AG04450 (cell line): ENCODE measurements at regions not wholly inside any gene's neighbourhood (a gene's known extent, or its start where the extent isn't known, plus 50 kb on each side); places are given as distances from the start of the nearest gene placed in this dataset.

Source experiments
- CTCF ChIA-PET: fragments of 300-600, 350-600 bp; formaldehyde crosslinking; extraction: SDS; loops from one replicate; lab custom pipeline; 2022; ENCODE audit warnings: antibody characterized with exemption, inconsistent platforms; lab: Charles Lee
- POLR2A ChIA-PET: fragments of 350-600 bp; formaldehyde crosslinking; extraction: SDS; loops from one replicate; lab custom pipeline; 2021; ENCODE audit warnings: antibody characterized with exemption, inconsistent platforms; lab: Yijun Ruan, JAX
- DNase-seq: peaks from one replicate; pipeline ENCODE4 v3.0.0-alpha.2; 2011; ENCODE audit warnings: low read depth, low spot score
- H3K27ac ChIP-seq: one replicate; pipeline ENCODE4 v1.5.1; 2012; ENCODE audit warnings: low read depth, low read length, control low read depth
- H3K27me3 ChIP-seq: one replicate; pipeline ENCODE4 v1.6.0; 2012; ENCODE audit warnings: low read length; ENCODE audit not compliant: control insufficient read depth, insufficient read depth
- H3K4me3 ChIP-seq: 2 replicates; pipeline ENCODE4 v1.5.1; 2011; ENCODE audit warnings: mild to moderate bottlenecking, low read depth, low read length, control low read depth
- H3K9me3 ChIP-seq: 2 replicates; pipeline ENCODE4 v1.5.1; 2012; ENCODE audit warnings: low read length; ENCODE audit not compliant: control insufficient read depth, insufficient read depth
- TF ChIP-seq, protein P1 (sequence below): IDR thresholded peaks from 2 replicates; pipeline ENCODE4 v1.5.1; 2011; ENCODE audit warnings: low read depth, low read length, control low read depth, inconsistent platforms

DNA sequence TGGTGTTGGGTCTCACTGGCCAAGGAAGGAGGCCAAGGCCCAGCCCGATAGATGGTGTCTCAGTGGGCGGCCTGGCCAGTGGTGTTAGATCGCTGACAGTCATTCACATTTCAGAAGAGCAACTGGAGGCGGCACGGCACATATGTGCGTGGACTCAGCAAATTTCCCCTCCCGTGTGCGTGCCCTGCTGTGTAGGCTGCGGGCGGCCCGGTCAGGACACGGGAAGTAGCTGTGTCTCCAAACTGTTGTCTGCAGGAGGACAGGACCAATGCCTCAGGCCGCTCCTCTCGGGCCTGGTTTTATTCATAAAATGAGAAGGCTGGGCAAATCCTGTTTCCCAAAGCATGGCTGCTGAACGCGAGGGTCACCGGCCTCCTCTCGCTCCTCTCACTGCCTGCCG lies 711.7 kb downstream of the BRD1 start:
- no peak overlapping the region for H3K4me3 ChIP-seq
- CTCF ChIA-PET: no interaction called here
- POLR2A ChIA-PET: no interaction called here
- no peaks in the 10 kb centered on the region for H3K27me3 ChIP-seq
- H3K27ac ChIP-seq: no peak overlapping the region
- no peak for DNase-seq
- peaks cover 88% of the 10 kb centered on the region for H3K9me3 ChIP-seq
- TF ChIP-seq, protein P1, sequence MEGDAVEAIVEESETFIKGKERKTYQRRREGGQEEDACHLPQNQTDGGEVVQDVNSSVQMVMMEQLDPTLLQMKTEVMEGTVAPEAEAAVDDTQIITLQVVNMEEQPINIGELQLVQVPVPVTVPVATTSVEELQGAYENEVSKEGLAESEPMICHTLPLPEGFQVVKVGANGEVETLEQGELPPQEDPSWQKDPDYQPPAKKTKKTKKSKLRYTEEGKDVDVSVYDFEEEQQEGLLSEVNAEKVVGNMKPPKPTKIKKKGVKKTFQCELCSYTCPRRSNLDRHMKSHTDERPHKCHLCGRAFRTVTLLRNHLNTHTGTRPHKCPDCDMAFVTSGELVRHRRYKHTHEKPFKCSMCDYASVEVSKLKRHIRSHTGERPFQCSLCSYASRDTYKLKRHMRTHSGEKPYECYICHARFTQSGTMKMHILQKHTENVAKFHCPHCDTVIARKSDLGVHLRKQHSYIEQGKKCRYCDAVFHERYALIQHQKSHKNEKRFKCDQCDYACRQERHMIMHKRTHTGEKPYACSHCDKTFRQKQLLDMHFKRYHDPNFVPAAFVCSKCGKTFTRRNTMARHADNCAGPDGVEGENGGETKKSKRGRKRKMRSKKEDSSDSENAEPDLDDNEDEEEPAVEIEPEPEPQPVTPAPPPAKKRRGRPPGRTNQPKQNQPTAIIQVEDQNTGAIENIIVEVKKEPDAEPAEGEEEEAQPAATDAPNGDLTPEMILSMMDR: no peak

DNA sequence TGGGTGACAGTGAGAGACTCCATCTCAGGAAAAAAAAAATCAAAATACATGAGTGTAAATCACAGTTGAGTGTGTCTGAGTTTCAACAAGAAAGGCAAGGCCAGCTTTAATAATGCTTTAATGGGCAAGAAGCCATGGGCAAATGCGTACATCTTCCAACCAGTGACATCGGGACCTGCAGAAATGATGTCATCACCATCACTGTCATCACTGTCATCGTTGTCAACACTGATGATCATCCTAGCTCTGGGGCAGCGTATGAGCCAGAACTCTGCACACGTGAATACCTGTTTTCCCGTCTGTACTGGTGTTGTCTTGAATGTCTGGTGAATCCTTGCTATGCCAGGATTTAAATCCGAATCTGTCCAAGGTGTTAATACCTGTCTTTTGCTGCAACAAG lies 712.5 kb downstream of the BRD1 start:
- DNase-seq: no peak
- H3K27ac ChIP-seq: no peak overlapping the region
- POLR2A ChIA-PET: no interaction called here
- no peak overlapping the region for H3K4me3 ChIP-seq
- no peaks in the 10 kb centered on the region for H3K27me3 ChIP-seq
- H3K9me3 ChIP-seq: peaks cover 89% of the 10 kb centered on the region
- TF ChIP-seq, protein P1: no peak
- CTCF ChIA-PET: no interaction called here

DNA sequence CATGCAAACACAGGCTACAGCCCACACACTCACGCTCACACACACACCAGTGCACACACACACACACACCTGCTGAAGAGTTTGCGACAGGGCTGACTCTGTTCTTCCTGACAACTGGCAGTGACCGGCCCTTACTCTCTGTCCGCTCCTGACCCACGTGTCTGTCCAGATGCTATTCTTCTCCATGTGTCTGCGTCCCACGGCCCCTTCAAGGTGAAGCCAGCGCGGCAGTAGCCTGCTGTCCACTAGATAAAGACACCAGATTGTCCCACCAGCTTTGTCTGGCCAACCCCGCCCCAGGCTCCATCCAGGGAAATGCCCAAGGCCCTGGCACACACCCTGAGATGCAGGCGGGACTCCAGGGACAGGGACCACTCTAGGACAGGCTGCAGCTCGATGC lies 713.9 kb downstream of the BRD1 start:
- DNase-seq: no peak
- ChIA-PET CTCF (no interaction called here), POLR2A (no interaction called here)
- Histone ChIP-seq H3K4me3 (no peak overlapping the region), H3K27me3 (no peaks in the 10 kb centered on the region), H3K9me3 (peaks cover 89% of the 10 kb centered on the region), H3K27ac (no peak overlapping the region)
- TF ChIP-seq, protein P1: no peak

DNA sequence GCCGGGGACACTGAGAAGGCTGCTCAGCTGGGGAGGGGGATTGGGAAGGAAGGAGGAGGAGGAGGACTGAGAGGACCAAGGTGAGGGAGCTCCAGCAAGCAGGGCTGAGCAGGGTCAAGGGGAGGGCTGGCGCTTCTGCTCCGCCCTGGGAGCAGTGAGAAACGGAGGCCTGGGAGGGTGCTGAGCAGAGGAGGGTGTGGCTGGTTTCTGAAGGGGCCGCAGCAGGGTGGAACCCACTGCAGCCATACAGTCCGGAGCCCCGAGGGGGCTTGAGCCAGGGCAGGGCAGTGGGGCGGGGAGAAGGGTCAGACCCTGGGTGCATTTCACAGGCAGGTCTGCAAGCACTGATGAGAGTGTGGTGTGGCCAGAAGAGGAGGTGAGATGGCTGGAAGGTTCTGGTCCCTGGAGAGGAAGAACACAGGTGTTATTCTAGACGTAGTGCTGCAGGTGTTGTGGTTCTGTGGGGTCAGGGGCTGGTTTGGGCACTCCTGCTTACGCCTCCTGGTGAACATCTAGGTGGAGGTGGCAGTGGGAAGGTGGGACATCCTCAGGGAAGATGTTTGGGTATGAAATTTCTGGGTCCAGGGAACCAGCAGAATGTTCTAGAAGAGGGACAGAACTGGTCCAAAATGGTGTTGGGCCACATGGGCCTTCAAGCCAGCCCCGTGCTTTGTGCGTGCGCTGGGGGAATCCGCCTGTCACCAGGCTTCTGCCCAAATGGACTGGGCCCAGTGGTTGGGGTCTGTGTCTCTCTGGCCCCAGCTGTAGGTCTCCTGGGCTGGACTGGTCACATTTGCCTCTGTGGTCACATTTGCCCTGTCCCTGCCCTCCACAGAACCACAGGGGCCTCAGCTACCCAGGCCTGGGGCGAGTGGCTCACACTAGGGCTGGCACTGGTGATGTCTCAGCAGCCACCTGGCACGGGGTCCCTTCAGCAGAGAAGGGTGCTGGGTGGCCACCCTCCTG lies 714.7 kb downstream of the BRD1 start:
- H3K9me3 ChIP-seq: peaks cover 89% of the 10 kb centered on the region
- TF ChIP-seq, protein P1: no peak
- H3K27ac ChIP-seq: no peak overlapping the region
- no peak for DNase-seq
- CTCF ChIA-PET: no interaction called here
- H3K27me3 ChIP-seq: no peaks in the 10 kb centered on the region
- POLR2A ChIA-PET: no interaction called here
- H3K4me3 ChIP-seq: no peak overlapping the region

DNA sequence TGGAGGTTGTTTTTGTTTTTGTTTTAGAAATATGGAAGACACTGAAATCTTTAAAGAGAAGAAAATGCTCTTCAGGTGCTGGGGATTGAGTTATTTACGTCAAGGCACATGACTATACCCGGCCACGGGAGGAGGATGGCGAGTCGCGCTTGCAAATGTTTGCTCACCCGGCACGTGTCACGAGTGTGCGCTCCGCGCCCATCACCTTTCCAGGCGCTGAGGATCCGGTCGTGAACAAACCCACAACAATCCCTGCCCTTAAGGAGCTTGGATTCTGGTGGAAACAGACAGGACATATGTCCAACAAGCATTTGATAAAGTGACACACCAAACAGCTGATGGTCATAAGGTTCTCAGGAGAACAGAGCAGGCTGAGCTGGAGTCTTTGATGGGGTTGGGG lies 715.5 kb downstream of the BRD1 start:
- ChIA-PET POLR2A (no interaction called here), CTCF (no interaction called here)
- TF ChIP-seq, protein P1: no peak
- H3K4me3 ChIP-seq: no peak overlapping the region
- H3K27me3 ChIP-seq: no peaks in the 10 kb centered on the region
- no peak for DNase-seq
- H3K27ac ChIP-seq: no peak overlapping the region
- H3K9me3 ChIP-seq: peaks cover 90% of the 10 kb centered on the region
